DND-41 (cell line): ENCODE measurements at regions not wholly inside any gene's neighbourhood (a gene's known extent, or its start where the extent isn't known, plus 50 kb on each side); places are given as distances from the start of the nearest gene placed in this dataset.

Source experiments
- CTCF ChIP-seq: IDR thresholded peaks from 2 replicates; pipeline ENCODE4 v1.5.1; 2012; ENCODE audit warnings: borderline replicate concordance, low read length, moderate library complexity, mild to moderate bottlenecking; ENCODE audit not compliant: poor library complexity, severe bottlenecking; ENCODE audit errors: extremely low read depth
- EZH2 ChIP-seq: IDR thresholded peaks from 3 replicates; pipeline ENCODE4 v1.6.1; 2012; ENCODE audit warnings: borderline replicate concordance, low read depth, mild to moderate bottlenecking, moderate library complexity, low read length, inconsistent platforms; ENCODE audit not compliant: severe bottlenecking

GRCh38 chr11:96697466-96697865 lies 307.7 kb downstream of the JRKL start:
- TF ChIP-seq CTCF: no peak
- no peak for TF ChIP-seq EZH2
